ENCODE measurements at regions not wholly inside any gene's neighbourhood (a gene's known extent, or its start where the extent isn't known, plus 50 kb on each side); places are given as distances from the start of the nearest gene placed in this dataset.

DNA sequence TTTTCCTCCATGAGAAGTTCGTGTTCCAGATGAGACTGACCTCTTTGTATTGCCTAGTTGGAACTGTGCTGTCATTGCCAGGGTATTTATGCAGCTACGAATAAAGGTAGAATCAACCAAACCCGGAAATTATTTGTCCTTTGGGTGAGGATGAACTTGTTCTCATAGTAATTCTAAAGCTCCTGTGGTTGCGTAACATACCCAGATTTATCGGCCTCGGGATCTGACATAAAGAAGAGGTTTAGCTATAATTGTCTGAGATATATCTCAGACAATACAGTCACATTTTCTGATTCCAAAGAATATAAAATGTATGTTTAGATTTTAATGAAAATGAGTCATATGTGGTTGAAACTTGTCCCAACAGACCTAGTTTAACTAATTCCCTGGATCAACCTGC lies 628.7 kb upstream of the LINC00305 start:
- ATAC-seq (no peak), FAIRE-seq (no peak), DNase-seq (ENCODE audit: low read depth in 1 of 2, low spot score in 1 of 2) (no peak)
- Histone ChIP-seq H3K4me2 (no peak overlapping the region), H3K9me3 (no peaks in the 10 kb centered on the region), H3K4me3 (no peak overlapping the region), H3K4me1 (no peaks in the 10 kb centered on the region), H3K27ac (no peak overlapping the region)
- ChIA-PET POLR2A (no interaction called here), CTCF (interaction anchor here (0.7 kb wide), 1 partner anchor 315 kb away, joined by 4 read pairs; no protein-coding TSS in a partner anchor)
- WGBS (ENCODE audit: missing lambda C conversion rate): 12% methylated on average over 6 of the region's 6 CpGs
- no peak for TF ChIP-seq RAD21 (conservative IDR thresholded peaks at IDR 0.05 in 1 of 2, IDR thresholded peaks at IDR 0.05 in 1 of 2)

DNA sequence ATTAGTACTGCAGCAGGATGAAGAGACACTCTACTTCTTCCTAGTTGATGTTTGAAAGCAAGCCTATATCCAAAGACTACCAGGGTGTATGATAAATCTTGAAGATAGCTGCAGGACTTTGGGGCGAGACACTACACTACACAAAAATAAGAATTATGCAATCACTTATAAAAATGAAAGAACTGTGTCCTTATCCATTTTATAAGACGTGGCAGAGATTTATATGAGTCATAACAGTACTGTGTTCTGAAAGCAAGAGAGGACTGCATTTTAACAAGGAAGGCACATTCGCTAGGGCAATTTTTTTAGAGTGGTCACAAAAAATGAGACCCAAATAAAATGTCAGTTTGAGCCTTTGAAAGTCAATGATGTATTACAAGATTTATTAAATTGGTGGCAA lies 617.0 kb upstream of the LINC00305 start:
- no peaks in the 10 kb centered on the region for H3K9me3 ChIP-seq
- no peak overlapping the region for H3K27ac ChIP-seq
- H3K4me3 ChIP-seq: no peak overlapping the region
- POLR2A ChIA-PET: no interaction called here
- H3K4me1 ChIP-seq: no peaks in the 10 kb centered on the region
- H3K4me2 ChIP-seq: no peak overlapping the region
- DNase-seq (ENCODE audit: low read depth in 1 of 2, low spot score in 1 of 2) (no peak), FAIRE-seq (no peak), ATAC-seq (no peak)
- WGBS (ENCODE audit: missing lambda C conversion rate): 1% methylated on average over 3 of the region's 3 CpGs
- CTCF ChIA-PET: no interaction called here
- TF ChIP-seq, protein P1, sequence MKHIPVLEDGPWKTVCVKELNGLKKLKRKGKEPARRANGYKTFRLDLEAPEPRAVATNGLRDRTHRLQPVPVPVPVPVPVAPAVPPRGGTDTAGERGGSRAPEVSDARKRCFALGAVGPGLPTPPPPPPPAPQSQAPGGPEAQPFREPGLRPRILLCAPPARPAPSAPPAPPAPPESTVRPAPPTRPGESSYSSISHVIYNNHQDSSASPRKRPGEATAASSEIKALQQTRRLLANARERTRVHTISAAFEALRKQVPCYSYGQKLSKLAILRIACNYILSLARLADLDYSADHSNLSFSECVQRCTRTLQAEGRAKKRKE (CRISPR knock-in tag; IDR thresholded peaks at IDR 0.05; ENCODE audit: low read depth): no peak
- no peak for TF ChIP-seq TFCP2L1 (CRISPR knock-in tag; IDR thresholded peaks at IDR 0.05)
- TF ChIP-seq FOSB (CRISPR knock-in tag; IDR thresholded peaks at IDR 0.05): no peak
- TF ChIP-seq, protein P2, sequence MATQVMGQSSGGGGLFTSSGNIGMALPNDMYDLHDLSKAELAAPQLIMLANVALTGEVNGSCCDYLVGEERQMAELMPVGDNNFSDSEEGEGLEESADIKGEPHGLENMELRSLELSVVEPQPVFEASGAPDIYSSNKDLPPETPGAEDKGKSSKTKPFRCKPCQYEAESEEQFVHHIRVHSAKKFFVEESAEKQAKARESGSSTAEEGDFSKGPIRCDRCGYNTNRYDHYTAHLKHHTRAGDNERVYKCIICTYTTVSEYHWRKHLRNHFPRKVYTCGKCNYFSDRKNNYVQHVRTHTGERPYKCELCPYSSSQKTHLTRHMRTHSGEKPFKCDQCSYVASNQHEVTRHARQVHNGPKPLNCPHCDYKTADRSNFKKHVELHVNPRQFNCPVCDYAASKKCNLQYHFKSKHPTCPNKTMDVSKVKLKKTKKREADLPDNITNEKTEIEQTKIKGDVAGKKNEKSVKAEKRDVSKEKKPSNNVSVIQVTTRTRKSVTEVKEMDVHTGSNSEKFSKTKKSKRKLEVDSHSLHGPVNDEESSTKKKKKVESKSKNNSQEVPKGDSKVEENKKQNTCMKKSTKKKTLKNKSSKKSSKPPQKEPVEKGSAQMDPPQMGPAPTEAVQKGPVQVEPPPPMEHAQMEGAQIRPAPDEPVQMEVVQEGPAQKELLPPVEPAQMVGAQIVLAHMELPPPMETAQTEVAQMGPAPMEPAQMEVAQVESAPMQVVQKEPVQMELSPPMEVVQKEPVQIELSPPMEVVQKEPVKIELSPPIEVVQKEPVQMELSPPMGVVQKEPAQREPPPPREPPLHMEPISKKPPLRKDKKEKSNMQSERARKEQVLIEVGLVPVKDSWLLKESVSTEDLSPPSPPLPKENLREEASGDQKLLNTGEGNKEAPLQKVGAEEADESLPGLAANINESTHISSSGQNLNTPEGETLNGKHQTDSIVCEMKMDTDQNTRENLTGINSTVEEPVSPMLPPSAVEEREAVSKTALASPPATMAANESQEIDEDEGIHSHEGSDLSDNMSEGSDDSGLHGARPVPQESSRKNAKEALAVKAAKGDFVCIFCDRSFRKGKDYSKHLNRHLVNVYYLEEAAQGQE (IDR thresholded peaks at IDR 0.05): no peak
- no peak for TF ChIP-seq HOXA7 (CRISPR knock-in tag; IDR thresholded peaks at IDR 0.05)
- TF ChIP-seq, protein P3, sequence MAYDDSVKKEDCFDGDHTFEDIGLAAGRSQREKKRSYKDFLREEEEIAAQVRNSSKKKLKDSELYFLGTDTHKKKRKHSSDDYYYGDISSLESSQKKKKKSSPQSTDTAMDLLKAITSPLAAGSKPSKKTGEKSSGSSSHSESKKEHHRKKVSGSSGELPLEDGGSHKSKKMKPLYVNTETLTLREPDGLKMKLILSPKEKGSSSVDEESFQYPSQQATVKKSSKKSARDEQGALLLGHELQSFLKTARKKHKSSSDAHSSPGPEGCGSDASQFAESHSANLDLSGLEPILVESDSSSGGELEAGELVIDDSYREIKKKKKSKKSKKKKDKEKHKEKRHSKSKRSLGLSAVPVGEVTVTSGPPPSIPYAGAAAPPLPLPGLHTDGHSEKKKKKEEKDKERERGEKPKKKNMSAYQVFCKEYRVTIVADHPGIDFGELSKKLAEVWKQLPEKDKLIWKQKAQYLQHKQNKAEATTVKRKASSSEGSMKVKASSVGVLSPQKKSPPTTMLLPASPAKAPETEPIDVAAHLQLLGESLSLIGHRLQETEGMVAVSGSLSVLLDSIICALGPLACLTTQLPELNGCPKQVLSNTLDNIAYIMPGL (CRISPR knock-in tag; IDR thresholded peaks at IDR 0.05; ENCODE audit: borderline replicate concordance): no peak
- TF ChIP-seq TP53 (CRISPR knock-in tag; IDR thresholded peaks at IDR 0.05): no peak
- TF ChIP-seq RARB (CRISPR knock-in tag; IDR thresholded peaks at IDR 0.05): no peak
- no peak for TF ChIP-seq ZNF302 (CRISPR knock-in tag; IDR thresholded peaks at IDR 0.05)
- no peak for TF ChIP-seq MYC (IDR thresholded peaks at IDR 0.05; ENCODE audit: borderline replicate concordance, low read length)
- TF ChIP-seq JUNB (IDR thresholded peaks at IDR 0.05): no peak
- no peak for TF ChIP-seq EHMT2 (IDR thresholded peaks at IDR 0.05; ENCODE audit: low read depth)
- no peak for TF ChIP-seq RFX5 (IDR thresholded peaks at IDR 0.05)
- no peak for TF ChIP-seq POLR2A (IDR thresholded peaks at IDR 0.05; ENCODE audit: low read length)
- TF ChIP-seq ZC3H11A (IDR thresholded peaks at IDR 0.05): no peak
- TF ChIP-seq ZSCAN20 (CRISPR knock-in tag; IDR thresholded peaks at IDR 0.05): no peak
- no peak for TF ChIP-seq GATA3 (IDR thresholded peaks at IDR 0.05; ENCODE audit: borderline replicate concordance)
- TF ChIP-seq SREBF2 (IDR thresholded peaks at IDR 0.05): no peak

DNA sequence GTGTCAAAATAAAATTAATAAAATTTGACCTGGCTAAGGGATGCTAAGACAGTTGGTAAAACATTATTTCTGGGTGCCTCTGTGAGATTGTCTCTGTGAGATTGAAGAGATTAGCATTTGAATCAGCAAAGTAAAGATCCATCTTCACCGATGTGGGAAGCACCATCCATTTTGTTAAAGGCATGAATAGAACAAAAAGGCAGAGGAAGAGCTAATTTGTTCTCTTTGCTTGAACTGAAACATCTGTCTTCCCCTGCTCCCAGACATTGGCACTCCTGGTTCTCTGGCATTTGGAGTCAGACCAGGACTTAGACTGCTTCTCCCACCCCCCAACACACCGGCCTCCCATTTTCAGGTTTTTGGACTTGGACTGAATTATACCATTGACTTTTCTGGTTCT lies 603.8 kb upstream of the LINC00305 start:
- DNase-seq (ENCODE audit: low read depth in 1 of 2, low spot score in 1 of 2) (no peak), FAIRE-seq (no peak), ATAC-seq (no peak)
- POLR2A ChIA-PET: no interaction called here
- H3K4me2 ChIP-seq: no peak overlapping the region
- no peak overlapping the region for H3K4me3 ChIP-seq
- H3K4me1 ChIP-seq: no peaks in the 10 kb centered on the region
- WGBS (ENCODE audit: missing lambda C conversion rate): 17% methylated on average over 2 of the region's 2 CpGs
- H3K9me3 ChIP-seq: no peaks in the 10 kb centered on the region
- CTCF ChIA-PET: no interaction called here
- no peak overlapping the region for H3K27ac ChIP-seq
- TF ChIP-seq, protein P4, sequence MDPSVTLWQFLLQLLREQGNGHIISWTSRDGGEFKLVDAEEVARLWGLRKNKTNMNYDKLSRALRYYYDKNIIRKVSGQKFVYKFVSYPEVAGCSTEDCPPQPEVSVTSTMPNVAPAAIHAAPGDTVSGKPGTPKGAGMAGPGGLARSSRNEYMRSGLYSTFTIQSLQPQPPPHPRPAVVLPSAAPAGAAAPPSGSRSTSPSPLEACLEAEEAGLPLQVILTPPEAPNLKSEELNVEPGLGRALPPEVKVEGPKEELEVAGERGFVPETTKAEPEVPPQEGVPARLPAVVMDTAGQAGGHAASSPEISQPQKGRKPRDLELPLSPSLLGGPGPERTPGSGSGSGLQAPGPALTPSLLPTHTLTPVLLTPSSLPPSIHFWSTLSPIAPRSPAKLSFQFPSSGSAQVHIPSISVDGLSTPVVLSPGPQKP (IDR thresholded peaks at IDR 0.05; ENCODE audit: low read depth, low read length): no peak
- TF ChIP-seq EP300 (IDR thresholded peaks at IDR 0.05) (no peak), EHF (CRISPR knock-in tag; IDR thresholded peaks at IDR 0.05) (no peak), ZSCAN20 (CRISPR knock-in tag; IDR thresholded peaks at IDR 0.05) (no peak), NFE2L2 (conservative IDR thresholded peaks at IDR 0.05; ENCODE audit: low read length) (no peak), FOSB (CRISPR knock-in tag; IDR thresholded peaks at IDR 0.05) (no peak), FOSL2 (IDR thresholded peaks at IDR 0.05) (no peak), FOSL2 (CRISPR knock-in tag; IDR thresholded peaks at IDR 0.05) (no peak)
- TF ChIP-seq, protein P5, sequence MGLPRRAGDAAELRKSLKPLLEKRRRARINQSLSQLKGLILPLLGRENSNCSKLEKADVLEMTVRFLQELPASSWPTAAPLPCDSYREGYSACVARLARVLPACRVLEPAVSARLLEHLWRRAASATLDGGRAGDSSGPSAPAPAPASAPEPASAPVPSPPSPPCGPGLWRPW (IDR thresholded peaks at IDR 0.05): no peak
- TF ChIP-seq, protein P6, sequence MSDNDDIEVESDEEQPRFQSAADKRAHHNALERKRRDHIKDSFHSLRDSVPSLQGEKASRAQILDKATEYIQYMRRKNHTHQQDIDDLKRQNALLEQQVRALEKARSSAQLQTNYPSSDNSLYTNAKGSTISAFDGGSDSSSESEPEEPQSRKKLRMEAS (IDR thresholded peaks at IDR 0.05): no peak
- TF ChIP-seq, protein P7, sequence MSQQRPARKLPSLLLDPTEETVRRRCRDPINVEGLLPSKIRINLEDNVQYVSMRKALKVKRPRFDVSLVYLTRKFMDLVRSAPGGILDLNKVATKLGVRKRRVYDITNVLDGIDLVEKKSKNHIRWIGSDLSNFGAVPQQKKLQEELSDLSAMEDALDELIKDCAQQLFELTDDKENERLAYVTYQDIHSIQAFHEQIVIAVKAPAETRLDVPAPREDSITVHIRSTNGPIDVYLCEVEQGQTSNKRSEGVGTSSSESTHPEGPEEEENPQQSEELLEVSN (IDR thresholded peaks at IDR 0.05; ENCODE audit: borderline replicate concordance, low read depth): no peak
